ENCODE measurements at regions not wholly inside any gene's neighbourhood (a gene's known extent, or its start where the extent isn't known, plus 50 kb on each side); places are given as distances from the start of the nearest gene placed in this dataset.

- no peak for TF ChIP-seq CTCF (IDR thresholded peaks at IDR 0.05; ENCODE audit: extremely low read depth in 1 of 2, insufficient read depth in 1 of 2, low read depth in 1 of 2, low read length in 2 of 2)
- no peak for TF ChIP-seq POLR2A (IDR thresholded peaks at IDR 0.05; ENCODE audit: low read depth, low read length)
- TF ChIP-seq EZH2 (IDR thresholded peaks at IDR 0.05; ENCODE audit: borderline replicate concordance, low read depth, low read length, severe bottlenecking), result no peak
- no peak for TF ChIP-seq JUN (IDR thresholded peaks at IDR 0.05; ENCODE audit: borderline replicate concordance, insufficient read depth, insufficient read length, low read depth)
- no peak for TF ChIP-seq MAX (IDR thresholded peaks at IDR 0.05; ENCODE audit: insufficient read depth, insufficient read length)
- TF ChIP-seq FOS (IDR thresholded peaks at IDR 0.05; ENCODE audit: borderline replicate concordance, insufficient read depth, low read length), result no peak
- no peak for TF ChIP-seq MYC (IDR thresholded peaks at IDR 0.05; ENCODE audit: low read depth, low read length)
- TF ChIP-seq POLR2AphosphoS5 (IDR thresholded peaks at IDR 0.05; ENCODE audit: insufficient read depth, low read depth, low read length), result no peak
- no peak for TF ChIP-seq GATA2 (IDR thresholded peaks at IDR 0.05; ENCODE audit: insufficient read depth, insufficient read length, low read depth, low read length)
Observed at GRCh38 chr12:67468549-67469245, 179.8 kb upstream of the DYRK2 start.
